A673 (cell line): ENCODE measurements at regions not wholly inside any gene's neighbourhood (a gene's known extent, or its start where the extent isn't known, plus 50 kb on each side); places are given as distances from the start of the nearest gene placed in this dataset.
A peak's percentile ranks its signal among the peaks of the same experiment; 100 is the strongest.

Source experiments
- BruUV-seq: library from RNA; stranded (reverse); fragments of 400-500 nt; replicated peaks from 2 replicates; lab custom pipeline; 2021; lab: Mats Ljungman, UMichigan
- CTCF ChIA-PET: fragments of 300-600 bp; sonication (Branson Sonifier 250); formaldehyde crosslinking; loops from one replicate; lab custom pipeline; 2022; ENCODE audit warnings: antibody characterized with exemption; lab: Charles Lee
- POLR2A ChIA-PET: fragments of 300-600 bp; sonication (Branson Sonifier 250); formaldehyde crosslinking; loops from one replicate; lab custom pipeline; 2022; ENCODE audit warnings: antibody characterized with exemption; ENCODE audit not compliant: low non-redundant PET; lab: Charles Lee
- DNase-seq: peaks from one replicate; pipeline ENCODE4 v3.0.0-alpha.2; 2015; ENCODE audit warnings: low spot score
- H3K27ac ChIP-seq: fragments of 200-600 bp; sonication (generic); 2 replicates; pipeline ENCODE4 v1.5.1; 2016; ENCODE audit warnings: mixed run types, low read depth, mild to moderate bottlenecking, mixed read lengths, antibody characterized with exemption, low read length; ENCODE audit not compliant: poor library complexity, severe bottlenecking
- H3K27me3 ChIP-seq: fragments of 200-600 bp; sonication (generic); replicated peaks from 2 replicates; pipeline ENCODE4 v1.6.1; 2017; ENCODE audit warnings: mixed run types, low read depth, mild to moderate bottlenecking, mixed read lengths, antibody characterized with exemption, low read length; ENCODE audit not compliant: insufficient read depth, poor library complexity
- H3K36me3 ChIP-seq: fragments of 200-600 bp; sonication (generic); 2 replicates; pipeline ENCODE4 v1.6.1; 2016; ENCODE audit warnings: mixed run types, mild to moderate bottlenecking, mixed read lengths, antibody characterized with exemption, low read length; ENCODE audit not compliant: insufficient read depth, poor library complexity, severe bottlenecking
- H3K4me1 ChIP-seq: fragments of 200-600 bp; sonication (generic); 2 replicates; pipeline ENCODE4 v1.6.1; 2017; ENCODE audit warnings: mixed run types, mild to moderate bottlenecking, mixed read lengths, antibody characterized with exemption, low read length; ENCODE audit not compliant: insufficient read depth, poor library complexity, severe bottlenecking
- H3K4me3 ChIP-seq: fragments of 200-600 bp; sonication (generic); 2 replicates; pipeline ENCODE4 v1.5.1; 2016; ENCODE audit warnings: low read depth, mixed run types, mild to moderate bottlenecking, mixed read lengths, low read length; ENCODE audit not compliant: poor library complexity, severe bottlenecking
- H3K9me3 ChIP-seq: fragments of 200-600 bp; sonication (generic); 2 replicates; pipeline ENCODE4 v1.6.1; 2016; ENCODE audit warnings: mixed run types, low read depth, mild to moderate bottlenecking, mixed read lengths, antibody characterized with exemption, low read length; ENCODE audit not compliant: poor library complexity, severe bottlenecking
- EZH2 ChIP-seq: fragments of 200-600 bp; sonication (generic); IDR thresholded peaks from 2 replicates; pipeline ENCODE4 v1.6.1; 2017; ENCODE audit warnings: borderline replicate concordance, low read depth, mild to moderate bottlenecking, mixed read lengths, antibody characterized with exemption, low read length; ENCODE audit not compliant: poor library complexity, severe bottlenecking
- intact Hi-C: fragments of 100-400 bp; cut with micrococcal nuclease; formaldehyde crosslinking; loops from one replicate; pipeline ENCODE4 v1.10.0; 2022; ENCODE audit not compliant: unreplicated experiment
- TF ChIP-seq, protein P1 (sequence below): fragments of 300-800, 200-600 bp; sonication (generic); conservative IDR thresholded peaks from 2 replicates; pipeline ENCODE4 v1.5.1; 2017; ENCODE audit warnings: low read depth, mild to moderate bottlenecking, antibody characterized with exemption, low read length, moderate library complexity, mixed read lengths

DNA sequence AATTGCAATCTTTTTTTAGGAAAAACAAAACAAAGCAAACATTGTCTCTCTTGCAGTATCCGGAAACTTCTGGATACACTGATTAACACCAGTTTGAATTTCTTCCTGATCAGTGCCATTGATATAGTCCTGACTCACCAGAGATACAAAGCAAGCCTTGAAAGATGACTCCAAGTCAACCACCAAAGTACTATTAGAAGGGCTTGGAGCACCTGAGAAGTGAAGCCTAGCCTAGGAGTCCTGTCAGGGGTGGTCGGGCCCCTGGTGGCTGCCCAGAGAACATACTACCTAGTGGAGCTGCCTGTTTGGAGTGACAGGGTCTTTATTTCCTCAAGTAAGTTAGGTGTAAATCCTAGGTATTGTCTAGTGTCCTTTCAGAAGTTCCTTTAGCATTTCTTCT is 593.2 kb downstream of the ZNF674 start:
- H3K4me3 ChIP-seq = no peak overlapping the region
- DNase-seq = no peak
- H3K27ac ChIP-seq = no peak overlapping the region
- intact Hi-C loops = no loop called here
- H3K36me3 ChIP-seq = no peaks in the 10 kb centered on the region
- no peaks in the 10 kb centered on the region for H3K4me1 ChIP-seq
- H3K9me3 ChIP-seq = no peaks in the 10 kb centered on the region
- BruUV-seq = no TSS peak
- POLR2A ChIA-PET = no interaction called here
- CTCF ChIA-PET = no interaction called here
- TF ChIP-seq, protein P1, sequence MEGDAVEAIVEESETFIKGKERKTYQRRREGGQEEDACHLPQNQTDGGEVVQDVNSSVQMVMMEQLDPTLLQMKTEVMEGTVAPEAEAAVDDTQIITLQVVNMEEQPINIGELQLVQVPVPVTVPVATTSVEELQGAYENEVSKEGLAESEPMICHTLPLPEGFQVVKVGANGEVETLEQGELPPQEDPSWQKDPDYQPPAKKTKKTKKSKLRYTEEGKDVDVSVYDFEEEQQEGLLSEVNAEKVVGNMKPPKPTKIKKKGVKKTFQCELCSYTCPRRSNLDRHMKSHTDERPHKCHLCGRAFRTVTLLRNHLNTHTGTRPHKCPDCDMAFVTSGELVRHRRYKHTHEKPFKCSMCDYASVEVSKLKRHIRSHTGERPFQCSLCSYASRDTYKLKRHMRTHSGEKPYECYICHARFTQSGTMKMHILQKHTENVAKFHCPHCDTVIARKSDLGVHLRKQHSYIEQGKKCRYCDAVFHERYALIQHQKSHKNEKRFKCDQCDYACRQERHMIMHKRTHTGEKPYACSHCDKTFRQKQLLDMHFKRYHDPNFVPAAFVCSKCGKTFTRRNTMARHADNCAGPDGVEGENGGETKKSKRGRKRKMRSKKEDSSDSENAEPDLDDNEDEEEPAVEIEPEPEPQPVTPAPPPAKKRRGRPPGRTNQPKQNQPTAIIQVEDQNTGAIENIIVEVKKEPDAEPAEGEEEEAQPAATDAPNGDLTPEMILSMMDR = 0 out of 2 replicates have a peak, but pooled peaks have one; percentile 21
- TF ChIP-seq EZH2 = no peak
- no peaks in the 10 kb centered on the region for H3K27me3 ChIP-seq

DNA sequence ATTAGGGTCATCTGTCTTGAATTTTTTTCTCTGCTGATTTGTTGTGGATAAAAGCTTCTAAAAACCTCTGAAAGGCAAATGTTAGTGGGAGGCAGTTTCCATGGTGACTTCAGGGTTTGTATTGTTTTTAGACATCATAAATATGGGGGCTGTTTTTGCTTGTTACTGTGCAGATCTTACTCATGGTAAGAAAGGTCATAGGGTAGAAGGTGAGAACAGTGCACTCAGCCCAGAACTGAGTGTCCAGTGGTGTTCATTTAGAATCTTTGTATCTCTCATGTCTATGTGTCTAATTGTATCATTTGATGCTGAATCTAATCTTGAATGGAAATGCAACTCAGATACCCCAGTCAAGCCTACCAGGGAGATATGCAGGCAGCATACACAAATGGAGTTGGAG is 609.8 kb downstream of the ZNF674 start:
- TF ChIP-seq, protein P1 = no peak
- no peak for TF ChIP-seq EZH2
- ChIA-PET CTCF (no interaction called here), POLR2A (no interaction called here)
- H3K4me1 ChIP-seq = no peaks in the 10 kb centered on the region
- no TSS peak for BruUV-seq
- no peak for DNase-seq
- intact Hi-C loops = no loop called here
- no peaks in the 10 kb centered on the region for H3K27me3 ChIP-seq
- no peaks in the 10 kb centered on the region for H3K36me3 ChIP-seq
- H3K4me3 ChIP-seq = no peak overlapping the region
- no peak overlapping the region for H3K27ac ChIP-seq
- H3K9me3 ChIP-seq = no peaks in the 10 kb centered on the region

DNA sequence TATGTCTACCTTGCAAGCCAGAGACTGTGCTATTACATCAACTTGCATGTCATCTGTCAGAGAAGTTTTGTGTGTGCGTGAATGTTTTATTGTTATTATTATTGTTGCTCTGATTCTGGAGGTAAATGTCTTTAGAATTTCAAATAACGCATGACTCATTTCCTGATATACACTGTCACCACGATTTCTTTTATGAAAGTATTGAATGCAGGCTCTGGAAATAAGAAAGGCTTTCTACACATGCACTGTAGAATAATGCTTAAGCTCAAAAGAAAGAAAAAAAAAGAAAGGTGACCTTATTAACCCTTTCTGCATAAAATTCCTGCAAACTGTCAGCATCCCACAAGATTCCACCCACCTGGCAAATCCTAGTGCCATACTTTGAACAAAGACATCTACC is 632.9 kb downstream of the ZNF674 start:
- DNase-seq = peak; percentile 69
- intact Hi-C loops = no loop called here
- POLR2A ChIA-PET = no interaction called here
- CTCF ChIA-PET = interaction anchor here (0.6 to 1.6 kb wide), 2 partner anchors 12 to 110 kb away, joined by 3 read pairs; no protein-coding TSS in a partner anchor
- Histone ChIP-seq H3K4me1 (peaks cover 21% of the 10 kb centered on the region), H3K27ac (no peak overlapping the region), H3K4me3 (no peak overlapping the region), H3K9me3 (no peaks in the 10 kb centered on the region), H3K36me3 (no peaks in the 10 kb centered on the region), H3K27me3 (no peaks in the 10 kb centered on the region)
- BruUV-seq = no TSS peak
- TF ChIP-seq, protein P1 = no peak
- TF ChIP-seq EZH2 = no peak
